Astrocyte of the hippocampus (primary cell): ENCODE measurements at regions not wholly inside any gene's neighbourhood (a gene's known extent, or its start where the extent isn't known, plus 50 kb on each side); places are given as distances from the start of the nearest gene placed in this dataset.

ENCODE experiments used
- DNase-seq: peaks from one replicate; pipeline ENCODE4 v3.0.0; 2011; ENCODE audit warnings: low read depth, low spot score

DNA sequence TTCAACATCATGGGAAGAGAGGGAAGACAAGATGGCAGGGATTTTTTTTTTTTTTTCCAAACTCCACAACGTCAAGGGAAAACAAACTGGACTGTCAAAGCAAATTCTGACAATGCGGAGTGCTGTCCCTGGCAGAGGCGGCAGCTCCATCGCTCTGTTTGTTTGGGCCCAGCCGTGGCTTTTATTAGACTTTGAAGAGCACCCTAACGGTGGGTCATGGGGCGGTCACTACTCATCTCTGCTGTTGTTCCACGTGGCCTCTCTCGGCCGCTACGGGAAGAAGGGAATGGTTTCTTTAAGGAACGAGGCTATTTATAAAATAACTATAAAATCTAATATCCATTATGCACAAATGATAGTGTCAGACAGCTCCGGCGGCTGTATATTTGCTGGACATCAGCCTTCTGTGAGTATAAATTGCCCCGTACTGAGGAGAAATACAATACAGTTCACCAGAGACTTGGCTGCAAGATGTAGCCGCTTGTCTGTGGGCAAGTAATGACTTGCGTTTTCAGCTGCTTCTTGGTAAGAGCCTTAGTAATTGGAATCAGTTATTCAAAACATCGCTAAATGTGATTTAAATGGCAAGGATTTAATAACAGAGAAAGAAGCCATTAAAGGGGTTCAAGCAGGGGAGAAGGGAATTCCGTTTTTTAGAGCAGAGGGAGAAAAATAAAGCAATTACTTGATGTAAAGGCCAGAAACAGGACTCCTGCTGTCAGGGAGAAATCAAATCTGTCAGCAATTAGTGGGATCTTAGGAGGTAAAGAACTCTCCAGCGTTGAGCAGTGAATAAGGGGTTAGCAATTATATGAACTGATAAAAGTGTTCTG lies 61.7 kb upstream of the RAB11FIP2 start:
- peak; percentile 61 for DNase-seq

DNA sequence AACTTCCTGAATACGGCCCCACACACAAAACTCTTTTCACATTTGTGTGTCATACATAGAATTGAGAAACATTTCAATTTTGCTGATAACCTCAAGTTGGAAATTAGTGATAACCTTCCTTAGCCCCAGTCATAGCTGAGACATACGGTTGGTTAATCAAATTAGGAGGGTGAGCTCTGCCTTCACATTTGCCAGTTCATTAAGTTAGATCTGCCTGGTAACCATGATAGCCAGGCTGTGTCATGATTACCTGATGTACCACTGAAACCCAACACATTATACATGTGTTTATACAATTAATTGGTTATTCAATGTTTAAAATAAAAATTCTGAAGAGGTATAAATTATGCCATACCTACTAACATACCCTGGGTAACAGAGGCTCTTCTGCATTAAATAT lies 60.8 kb upstream of the RAB11FIP2 start:
- no peak for DNase-seq

DNA sequence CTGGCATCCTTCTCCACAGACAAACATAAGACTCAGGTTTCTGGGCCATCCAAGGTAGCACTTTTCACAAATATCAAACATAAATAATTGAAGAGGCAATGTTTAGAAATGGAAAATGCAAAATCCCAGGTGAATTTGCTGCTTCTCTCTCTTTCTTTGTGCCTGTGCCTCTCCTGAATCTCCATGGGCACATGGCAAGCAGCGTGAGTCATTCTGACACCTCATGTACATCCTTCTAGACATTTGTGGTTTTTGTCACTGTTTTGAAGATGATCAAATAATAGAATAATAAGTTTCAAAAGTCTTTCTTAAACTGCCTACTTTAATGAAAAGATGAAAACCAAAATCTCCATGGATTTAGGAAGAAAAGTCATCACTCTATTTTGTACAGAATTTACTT lies 60.3 kb upstream of the RAB11FIP2 start:
- no peak for DNase-seq

DNA sequence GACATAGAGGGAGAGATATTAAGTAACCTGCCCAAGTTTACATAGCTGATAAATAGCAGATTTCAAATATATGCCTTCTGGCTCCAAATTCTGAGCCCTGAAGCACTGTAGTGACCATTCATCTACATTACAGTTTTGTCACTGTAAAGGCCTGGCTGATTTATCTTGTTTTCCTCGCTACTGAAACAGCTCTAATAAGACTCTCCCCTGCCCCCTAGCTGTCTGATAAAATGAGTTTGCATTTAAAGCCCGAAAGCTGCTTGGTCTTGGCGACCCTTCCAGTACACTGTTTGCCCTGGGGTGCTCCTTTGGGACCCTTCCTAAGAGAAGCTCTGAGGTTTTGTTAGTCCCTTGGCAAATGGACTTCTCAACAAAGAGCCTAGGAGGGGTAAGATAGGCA lies 59.7 kb upstream of the RAB11FIP2 start:
- DNase-seq: peak; percentile 52

- peak; percentile 29 for DNase-seq
Observed at GRCh38 chr10:118102121-118102520, 55.4 kb upstream of the RAB11FIP2 start.

DNA sequence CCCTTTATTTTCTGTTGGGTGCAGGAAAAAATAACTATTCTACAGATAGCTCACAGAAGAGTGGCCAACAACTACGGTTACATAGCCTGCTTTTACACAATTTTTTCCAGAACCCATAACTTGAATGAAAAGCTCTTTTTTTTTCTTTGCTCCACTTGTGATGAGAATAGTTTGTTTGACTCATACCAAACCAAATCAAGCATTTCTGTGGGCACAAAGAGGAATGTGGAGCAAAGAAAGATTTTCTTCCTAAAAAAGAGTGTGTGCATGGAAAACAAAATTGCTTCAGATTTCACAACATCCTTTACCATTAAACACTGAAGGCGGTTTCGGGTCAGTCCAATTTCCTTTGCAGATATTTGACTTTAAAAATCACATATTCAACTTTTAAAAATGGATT lies 54.8 kb upstream of the RAB11FIP2 start:
- peak; percentile 76 for DNase-seq
